NCI-H460 (cell line): ENCODE measurements at regions not wholly inside any gene's neighbourhood (a gene's known extent, or its start where the extent isn't known, plus 50 kb on each side); places are given as distances from the start of the nearest gene placed in this dataset.
"Not testable (repeated sequence)": the region's sequence is repeated elsewhere in the genome, so short reads cannot be mapped to it uniquely, and the experiment has no call there.

Experiments used
- DNase-seq: peaks from one replicate; pipeline ENCODE4 v3.0.0-alpha.2; 2016; ENCODE audit warnings: low read depth; ENCODE audit errors: extremely low read depth

DNA sequence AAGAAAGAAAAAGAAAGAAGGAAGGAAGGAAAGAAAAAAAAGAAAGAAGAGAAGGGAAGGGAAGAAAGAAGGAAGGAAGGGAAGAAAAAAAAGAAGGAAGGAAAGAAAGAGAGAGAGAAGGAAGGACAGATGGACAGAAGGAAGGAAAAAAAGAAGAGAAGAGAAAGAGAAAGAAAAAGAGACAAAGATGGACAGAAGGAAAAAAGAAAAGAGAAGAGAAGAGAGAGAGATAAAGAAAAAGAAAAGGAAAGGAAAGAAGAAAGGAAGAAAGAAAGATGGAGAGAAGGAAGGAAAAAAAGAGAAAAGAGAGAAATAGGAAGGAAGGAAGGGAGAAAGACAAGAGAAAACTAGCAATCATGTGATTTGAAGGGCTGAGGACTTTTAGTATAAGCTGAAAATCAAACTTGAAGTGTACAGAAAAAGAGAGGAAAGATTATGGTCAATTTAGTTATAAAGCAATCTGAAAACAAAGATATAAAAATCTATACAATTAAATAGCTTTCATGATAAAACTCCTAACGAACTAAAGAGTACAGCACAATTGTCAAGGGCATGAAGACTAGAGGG is 115.3 kb downstream of the LTN1 start:
- no peak for DNase-seq

DNA sequence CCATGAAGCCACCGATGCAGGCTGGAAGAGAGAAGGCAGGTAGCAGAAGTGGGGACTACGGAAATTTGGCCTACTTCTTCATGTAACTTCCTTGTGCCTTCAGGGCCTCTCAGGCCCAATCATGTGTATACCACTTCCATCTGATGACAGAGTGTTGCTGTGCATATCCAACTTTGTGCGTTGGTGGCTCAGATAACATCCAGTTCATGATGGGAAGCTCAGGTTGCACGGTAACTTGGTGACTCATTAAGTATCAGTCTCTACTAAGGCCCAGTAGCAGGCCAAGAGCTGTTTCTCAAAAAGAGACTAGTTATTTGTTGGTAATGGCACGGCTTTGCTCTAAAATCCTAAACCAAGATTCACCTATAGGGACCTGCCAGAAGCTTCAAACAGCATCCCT is 117.6 kb downstream of the LTN1 start:
- no peak for DNase-seq

DNA sequence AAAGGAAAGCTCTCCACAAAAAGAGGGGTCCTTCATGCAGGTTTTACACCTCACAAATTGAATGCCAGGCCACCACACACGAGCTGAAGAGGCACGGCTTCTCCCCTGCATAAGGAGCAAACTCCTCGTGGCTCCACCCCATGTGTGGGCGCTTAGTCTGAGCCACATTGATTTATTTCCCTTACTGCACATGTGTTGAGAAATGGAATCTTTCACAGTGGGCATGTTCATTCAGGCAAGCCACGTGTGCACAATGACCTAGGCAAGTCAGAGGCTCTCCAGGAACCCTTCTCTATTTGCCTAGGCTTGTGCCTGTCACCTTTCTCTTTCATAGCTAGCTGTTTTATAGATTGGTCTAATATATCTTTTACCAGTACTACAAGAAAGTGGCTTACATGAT is 120.5 kb downstream of the LTN1 start:
- DNase-seq, result no peak

DNA sequence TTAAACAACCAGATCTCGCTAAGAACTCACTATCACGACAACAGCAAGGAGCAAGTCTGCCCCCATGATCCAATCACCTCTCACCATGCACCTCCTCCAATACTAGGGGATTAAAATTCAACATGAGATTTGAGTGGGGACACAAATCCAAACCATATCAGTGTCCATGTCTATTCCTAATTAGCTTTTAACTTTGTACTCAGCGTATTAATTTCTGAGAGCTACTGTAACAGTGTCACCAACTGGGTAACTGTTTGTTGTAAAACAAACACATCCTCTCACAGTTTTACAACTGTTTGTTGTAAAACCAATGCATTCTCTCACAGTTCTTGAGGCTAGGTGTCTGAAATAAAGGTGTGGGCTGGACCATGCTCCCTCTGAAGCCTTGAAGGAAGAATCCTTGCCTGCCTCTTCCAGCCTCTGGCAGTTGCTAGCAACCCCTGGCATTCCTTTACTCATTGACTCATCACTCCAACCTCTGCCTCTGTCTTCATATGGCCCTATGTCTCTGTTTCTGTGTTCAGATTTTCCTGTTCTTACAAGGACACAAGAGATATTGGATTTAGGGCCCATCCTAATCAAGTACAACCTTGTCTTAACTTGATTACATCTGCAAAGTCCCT is 121.2 kb downstream of the LTN1 start:
- DNase-seq, result no peak

DNA sequence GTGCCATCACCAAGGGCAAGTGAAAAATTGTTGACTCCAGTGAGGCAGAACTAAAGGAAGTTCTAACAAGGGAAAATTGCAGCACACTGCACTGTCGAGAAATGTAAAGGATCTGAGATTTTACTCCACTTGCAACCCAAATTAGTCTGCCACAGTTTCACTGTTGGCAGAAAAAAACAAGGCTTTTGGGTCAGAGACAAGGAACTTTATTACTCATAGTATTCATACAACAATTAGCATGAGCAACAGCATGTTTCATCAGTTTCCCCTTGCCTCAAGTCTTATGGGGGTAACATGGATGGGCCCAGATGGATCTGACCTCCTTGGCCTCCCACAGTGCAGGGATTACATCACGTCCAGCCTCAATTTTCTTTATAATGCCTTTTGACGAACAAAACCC is 125.3 kb downstream of the LTN1 start:
- DNase-seq, result no peak

DNA sequence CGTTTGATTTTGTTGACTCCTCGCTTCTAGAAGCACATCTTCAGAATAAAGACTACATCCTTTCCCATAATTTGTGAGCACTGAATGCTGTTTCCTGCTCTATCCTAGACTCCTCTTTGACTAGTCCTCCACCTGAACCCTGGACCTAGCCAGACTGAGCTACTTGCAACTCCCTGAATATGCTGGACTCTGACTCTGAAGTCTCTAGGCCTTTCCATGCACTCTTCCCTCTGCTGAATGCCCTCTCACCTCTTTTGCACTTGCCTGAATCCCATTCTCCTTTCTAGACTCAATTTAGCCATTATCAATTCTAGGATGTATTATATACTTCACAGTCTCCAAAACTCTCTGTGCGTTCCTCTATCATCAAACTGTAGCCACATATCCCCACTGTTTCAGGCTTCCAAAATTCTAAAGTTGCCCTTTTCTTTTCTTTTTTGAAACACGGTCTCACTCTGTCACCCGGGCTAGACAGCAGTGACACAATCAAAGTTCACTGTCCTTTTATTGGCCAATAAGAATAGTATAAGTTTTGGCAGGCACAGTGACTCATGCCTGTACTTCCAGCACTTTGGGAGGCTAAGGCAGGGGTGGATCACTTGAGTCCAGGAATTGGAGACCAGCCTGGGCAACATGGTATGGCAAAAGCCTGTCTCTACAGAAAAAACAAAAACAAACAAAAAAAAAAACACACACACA is 127.0 kb downstream of the LTN1 start:
- DNase-seq, result no peak

DNA sequence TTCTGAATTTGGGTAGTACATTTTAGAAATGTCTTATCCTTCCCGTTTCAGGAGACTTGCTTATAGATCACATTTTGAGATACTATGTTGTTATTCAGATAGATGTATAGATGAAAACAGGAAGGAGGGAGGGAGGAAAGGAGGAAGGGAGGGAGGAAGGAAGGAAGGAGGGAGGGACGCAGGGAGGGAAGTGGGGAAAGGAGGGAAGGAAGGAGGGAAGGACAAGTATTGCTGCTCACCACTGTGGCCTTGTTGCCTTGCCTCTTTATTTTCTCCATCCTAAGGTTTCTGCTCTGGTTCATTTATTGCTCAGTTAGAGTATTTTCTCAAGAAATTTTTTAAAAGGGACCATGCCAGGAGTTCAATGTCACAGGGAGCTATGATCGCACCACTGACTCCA is 134.3 kb downstream of the LTN1 start:
- no peak for DNase-seq

DNA sequence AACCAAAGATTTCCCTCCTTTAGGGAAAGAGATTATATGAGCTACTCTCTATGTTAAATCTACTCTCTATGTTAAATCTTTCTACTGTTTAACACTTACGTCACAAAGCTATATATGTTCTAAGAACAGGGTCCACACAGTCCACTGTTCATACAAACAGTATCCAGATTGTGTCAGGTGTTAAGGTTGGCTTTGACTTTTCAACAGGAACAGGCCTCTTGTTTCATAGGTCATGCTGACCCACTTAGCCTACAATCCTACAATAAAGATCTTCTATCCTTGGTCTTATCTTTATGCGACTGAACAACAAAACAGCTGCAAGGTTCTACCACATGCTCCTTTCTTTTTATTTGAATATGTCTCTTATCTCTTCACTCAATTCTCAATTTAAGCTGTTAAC is 134.9 kb downstream of the LTN1 start:
- no peak for DNase-seq

DNA sequence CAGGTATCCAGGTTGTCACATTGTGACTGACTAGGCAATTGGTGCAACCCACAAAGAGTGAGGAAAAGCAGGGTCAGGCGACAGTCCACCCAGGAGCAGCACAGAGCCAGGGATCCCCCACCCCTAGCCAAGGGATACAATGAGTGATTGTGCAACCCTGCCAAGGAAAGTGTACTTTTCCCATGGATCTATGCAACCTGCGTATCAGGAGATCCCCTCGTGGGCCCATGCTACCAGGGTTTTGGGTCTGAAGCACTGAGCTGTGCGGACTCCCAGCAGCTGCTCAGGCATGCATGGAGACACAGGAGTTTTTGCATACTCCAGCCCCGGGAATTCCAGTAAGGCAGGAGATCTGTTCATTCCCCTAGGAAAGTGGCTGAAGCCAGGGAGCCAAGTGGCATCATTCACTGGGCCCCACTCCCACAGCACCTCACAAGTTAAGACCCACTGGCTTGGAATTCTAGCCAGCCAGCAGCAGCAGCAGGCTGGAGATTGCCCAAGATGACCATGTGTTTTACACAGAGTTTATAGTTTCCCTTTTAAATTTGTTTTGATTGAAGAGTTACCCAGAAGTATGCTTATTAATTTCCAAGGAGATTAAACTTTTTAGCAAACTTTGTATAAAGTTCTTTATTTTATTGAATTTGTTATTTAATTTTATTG is 136.0 kb downstream of the LTN1 start:
- DNase-seq, result no peak

DNA sequence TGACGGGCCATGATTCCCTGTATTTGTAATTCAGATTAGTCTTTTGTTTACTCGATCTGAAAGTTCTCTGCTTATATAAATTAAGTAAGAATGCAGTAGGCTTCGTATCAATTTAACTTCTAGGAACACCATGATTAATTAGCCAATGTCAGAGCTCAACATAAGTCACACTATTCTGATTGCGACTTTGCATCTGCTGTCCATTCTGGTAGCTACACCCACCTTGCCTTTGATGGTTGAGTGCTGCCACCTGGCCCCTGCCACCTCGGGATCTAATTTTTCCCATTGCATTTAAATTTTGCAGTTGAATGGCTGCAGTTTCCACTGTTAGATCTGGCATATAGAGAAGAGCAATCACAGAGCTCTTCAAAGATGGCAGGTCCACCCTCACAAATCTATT is 140.0 kb downstream of the LTN1 start:
- DNase-seq, result no peak

DNA sequence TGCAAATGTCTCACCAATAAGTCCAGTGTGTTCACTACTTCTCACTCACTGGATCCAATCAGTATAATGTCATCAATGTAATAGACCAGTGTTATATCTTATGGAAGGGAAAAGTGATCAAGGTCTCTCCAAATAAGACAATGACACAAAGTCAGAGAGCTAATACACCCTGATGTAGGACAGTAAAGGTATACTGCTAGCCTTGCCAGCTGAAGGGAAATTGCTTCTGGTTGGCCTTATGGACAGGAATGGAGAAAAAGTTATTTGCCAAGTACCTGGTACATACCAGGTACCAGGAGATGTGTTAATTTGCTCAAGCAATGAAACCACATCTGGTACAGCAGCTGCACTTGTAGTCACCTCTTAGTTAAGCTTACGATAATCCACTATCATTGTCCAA is 141.0 kb downstream of the LTN1 start:
- no peak for DNase-seq

DNA sequence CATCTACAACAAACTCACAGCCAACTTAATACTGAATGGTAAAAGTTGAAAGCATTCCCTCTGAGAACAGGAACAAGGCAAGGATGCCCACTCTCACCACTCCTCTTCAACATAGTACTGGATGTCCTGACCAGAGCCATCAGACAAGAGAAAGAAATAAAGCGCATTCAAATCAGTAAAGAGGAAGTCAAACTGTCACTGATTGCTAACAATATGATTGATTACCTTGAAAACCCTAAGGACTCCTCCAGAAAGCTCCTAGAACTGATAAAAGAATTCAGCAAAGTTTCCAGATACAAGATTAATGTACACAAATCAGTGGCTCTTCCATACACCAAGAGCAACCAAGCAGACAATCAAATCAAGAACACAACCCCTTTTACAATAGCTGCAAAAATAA is 153.4 kb downstream of the LTN1 start:
- not testable (repeated sequence) for DNase-seq

DNA sequence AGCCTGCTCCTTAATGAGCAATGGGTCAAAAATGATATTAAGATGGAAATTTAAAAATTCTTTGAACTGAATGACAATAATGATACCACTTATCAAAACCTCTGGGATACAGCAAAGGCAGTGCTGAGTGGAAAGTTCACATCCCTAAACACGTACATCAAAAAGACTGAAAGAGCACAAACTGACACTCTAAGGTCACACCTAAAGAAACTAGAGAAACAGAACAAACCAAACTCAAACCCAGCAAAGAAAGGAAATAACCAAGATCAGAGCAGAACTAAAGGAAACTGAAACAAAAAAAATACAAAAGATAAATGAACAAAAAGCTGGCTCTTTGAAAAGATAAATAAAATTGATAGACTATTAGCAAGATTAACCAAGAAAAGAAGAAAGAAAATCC is 155.3 kb downstream of the LTN1 start:
- DNase-seq, result not testable (repeated sequence)

DNA sequence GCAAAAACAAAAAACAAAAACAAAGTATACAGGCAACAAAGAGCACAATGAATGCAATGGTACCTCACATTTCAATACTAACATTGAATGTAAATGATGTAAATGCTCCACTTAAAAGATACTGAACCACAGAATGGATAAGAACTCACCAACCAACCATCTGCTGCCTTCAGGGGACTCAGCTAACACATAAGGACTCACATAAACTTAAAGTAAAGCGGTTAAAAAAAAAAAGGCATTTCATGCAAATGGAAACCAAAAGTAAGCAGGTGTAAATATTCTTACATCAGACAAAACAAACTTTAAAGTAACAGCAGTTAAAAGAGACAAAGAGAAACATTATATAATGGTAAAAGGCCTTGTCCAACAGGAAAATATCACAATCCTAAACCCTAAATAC is 156.1 kb downstream of the LTN1 start:
- DNase-seq, result not testable (repeated sequence)

DNA sequence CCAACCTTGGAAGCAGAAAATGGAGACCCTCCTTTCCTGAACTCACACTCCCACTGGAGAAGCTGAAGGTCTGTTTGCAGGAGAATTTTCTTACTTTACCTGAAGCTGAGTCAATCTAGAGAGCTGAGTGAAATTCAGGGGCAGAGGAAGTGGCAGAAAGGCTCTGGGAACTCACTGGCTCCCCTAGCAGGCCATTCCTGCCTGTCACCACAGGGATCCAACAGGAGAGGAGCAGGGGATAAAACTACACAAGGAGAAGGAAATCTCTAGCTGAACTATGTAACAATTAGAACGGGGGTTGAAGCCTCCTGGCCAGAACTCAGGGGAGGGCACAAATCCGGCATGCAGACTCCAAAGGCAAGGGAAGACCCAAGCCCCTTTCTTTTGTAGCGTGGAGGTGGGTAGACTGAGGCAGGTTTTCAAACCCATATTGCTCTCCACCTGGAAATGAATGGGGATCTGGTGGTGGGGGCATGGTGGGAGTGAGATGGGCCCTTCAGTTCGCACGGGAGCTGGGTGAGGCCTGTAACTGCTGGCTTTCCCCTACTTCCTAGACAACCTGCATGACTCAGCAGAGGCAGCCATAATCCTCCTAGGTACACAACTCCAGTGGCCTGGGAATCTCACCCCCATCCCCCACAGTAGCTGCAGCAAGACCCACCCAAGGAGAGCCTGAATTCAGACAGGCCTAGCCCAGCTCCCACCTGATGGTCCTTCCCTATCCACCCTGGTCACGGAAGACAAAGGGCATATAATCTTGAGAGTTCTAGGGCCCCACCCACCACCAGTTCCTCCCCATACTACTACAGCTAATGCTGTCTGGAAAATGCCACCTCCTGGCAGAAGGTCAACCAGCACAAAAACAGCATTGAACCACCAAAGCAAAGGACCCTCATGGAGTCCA is 158.1 kb downstream of the LTN1 start:
- DNase-seq, result no peak

DNA sequence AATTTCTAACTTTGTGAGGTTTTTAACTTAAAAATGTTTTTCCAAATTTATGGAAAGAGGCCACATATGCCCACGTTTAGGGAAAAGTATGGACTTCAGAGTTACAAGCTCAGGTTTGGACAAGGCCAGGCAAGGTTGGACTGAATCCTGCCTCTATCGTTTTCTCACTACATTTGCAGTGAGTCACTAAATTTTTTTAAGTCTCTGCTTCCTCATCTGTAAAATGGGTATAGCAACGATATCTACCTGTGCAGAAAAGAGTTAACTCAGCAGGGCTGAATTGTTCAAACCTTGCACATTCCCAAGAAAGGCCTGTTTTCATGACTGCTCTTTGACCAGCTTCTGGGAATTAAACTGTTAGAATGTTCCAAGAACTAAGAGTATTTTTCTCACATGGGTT is 159.1 kb downstream of the LTN1 start:
- no peak for DNase-seq

DNA sequence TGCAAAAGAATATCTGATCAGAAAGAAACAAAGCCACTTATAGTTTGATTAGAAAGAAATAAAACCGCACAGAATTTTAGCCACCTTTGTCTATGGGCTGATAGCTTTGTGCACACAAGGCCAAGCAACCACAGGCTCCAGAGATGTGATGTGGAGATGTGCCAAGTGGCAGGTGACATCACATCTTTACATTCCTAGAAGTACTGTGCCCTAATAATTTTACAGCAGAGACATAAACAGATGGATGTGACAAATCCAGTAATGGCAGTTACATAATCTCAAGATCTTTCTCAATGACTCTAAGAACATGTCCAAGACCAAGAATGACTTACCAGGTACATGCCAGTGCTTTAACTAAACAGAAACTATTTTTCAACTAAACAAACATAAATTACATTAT is 159.5 kb downstream of the LTN1 start:
- DNase-seq, result no peak

DNA sequence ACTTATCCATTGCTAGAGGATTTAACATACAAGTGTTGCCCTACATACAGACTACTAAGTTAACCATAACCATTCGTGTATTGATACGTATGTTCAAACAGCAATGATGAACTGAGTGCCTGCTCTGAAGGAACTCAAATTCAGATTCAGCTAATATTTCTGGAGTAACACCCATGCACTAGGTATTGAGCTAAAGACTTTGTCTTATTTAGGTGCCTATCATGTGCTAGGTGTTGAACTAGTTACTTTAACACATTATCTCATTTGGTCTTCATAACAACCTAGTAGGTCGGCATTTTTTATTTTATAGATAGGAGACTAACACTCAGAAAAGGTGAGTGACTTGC is 160.0 kb downstream of the LTN1 start:
- no peak for DNase-seq

DNA sequence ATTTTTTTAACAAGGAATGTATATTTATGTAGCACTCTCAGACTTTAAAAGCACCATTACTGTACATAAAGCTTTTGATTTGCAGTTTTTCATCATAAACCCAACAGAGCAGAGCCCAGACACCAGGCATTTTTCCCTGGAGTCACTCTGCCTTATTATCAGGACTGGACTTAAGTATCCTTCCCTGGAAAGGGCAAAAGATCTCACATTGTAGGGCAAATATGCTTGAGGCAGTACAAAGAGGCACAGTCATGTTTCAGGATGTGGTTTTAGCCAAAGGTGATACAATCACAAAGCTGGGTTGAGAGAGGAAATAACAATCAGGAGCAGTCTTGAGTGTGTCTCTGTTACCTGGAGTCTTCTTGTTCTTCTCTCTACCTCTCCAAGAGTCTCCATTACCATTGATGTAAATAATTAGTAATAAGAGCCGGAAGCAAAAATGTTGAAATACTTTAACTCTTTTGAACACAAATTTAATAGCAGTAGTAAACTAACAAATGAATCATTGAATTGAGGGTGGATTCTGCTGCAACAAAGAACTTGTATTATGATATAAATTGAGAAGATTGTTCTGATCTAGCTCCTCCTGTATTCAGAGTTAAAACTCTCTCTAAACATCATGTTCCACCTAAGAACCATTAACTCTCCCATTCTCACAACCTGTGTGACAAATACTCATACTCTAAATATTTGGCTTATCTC is 160.5 kb downstream of the LTN1 start:
- no peak for DNase-seq

DNA sequence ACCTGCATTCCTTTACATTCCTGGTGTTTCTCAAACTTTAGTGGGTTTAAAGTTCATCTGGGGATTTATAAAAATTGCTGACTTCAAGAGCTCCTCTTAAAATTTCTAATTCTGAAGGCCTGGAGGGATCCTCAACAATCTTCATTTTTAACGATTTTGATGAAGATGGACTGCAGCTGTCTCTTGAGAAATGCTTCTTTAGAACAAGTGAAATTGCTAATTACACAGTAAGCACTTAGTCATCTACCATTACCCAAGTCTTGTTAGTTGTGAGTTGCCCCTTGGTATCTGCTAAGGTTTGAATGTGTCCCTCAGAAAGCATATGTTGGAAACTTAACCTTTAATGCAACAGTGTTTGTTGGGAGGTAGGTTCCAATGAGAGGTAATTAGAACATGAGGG is 163.7 kb downstream of the LTN1 start:
- no peak for DNase-seq
